HFFc6 (cell line): ENCODE measurements at regions not wholly inside any gene's neighbourhood (a gene's known extent, or its start where the extent isn't known, plus 50 kb on each side); places are given as distances from the start of the nearest gene placed in this dataset.

Experiments used
- DNase-seq: peaks from one replicate; pipeline ENCODE4 v3.0.0-alpha.2; 2018
- H3K27ac Mint-ChIP-seq: 2 replicates; pipeline ENCODE4 v1.8.0; 2020; ENCODE audit warnings: mild to moderate bottlenecking, mixed read lengths
- H3K27me3 Mint-ChIP-seq: 2 replicates; pipeline ENCODE4 v1.8.0; 2021; ENCODE audit warnings: mild to moderate bottlenecking, moderate library complexity, mixed read lengths; ENCODE audit not compliant: insufficient read depth
- H3K36me3 Mint-ChIP-seq: 2 replicates; pipeline ENCODE4 v1.8.0; 2021; ENCODE audit warnings: low read depth, mixed read lengths
- H3K4me1 Mint-ChIP-seq: 2 replicates; pipeline ENCODE4 v1.8.0; 2020; ENCODE audit warnings: low read depth, mixed read lengths
- H3K4me3 Mint-ChIP-seq: 2 replicates; pipeline ENCODE4 v1.8.0; 2020; ENCODE audit warnings: mild to moderate bottlenecking, moderate library complexity, mixed read lengths
- H3K9me3 Mint-ChIP-seq: 2 replicates; pipeline ENCODE4 v1.8.0; 2020; ENCODE audit warnings: mild to moderate bottlenecking, mixed read lengths
- TF ChIP-seq, protein P1 (sequence below): fragments of 200-600 bp; sonication (generic); IDR thresholded peaks from 2 replicates; pipeline ENCODE4 v1.5.0; 2021; ENCODE audit warnings: antibody characterized with exemption, mild to moderate bottlenecking

DNA sequence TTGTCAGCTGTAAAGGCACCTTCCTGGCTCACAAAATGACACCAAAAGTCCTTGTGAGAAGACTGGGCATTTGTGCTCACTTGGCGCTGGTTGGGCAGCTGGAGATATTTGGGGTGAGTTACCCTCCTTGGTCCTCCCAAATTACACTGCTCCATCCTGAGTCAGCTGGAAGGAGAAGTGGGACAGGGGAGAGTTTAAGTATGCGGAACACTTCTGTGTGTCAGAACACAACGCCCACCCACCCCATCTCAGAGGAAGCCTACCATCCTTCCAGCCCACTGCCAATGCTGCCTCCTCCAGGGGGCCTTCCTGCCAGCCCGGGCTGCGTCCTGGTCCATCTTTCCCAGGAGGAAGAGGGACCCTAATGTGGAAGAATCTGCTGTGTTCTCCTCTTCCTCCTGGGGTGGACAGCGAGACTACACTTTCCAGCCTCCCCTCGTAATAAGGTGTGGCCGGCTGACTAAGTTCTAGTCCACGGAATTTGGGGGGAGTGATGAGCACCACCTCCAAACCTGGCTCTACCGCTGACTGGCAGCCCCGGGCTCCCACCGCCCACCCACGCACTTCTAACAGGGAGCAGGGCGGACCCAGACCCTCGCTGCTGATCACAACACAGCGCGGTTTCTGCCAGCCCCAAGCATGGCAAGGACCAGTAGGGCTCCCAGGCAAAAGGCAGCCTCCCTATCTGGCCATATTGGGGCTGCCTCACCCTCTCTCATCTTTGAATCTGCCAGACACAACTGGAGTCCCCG lies 265.0 kb downstream of the XXYLT1 start:
- Mint-ChIP-seq H3K36me3 (no peaks in the 10 kb centered on the region), H3K27ac (no peak overlapping the region), H3K4me1 (no peaks in the 10 kb centered on the region), H3K27me3 (peaks cover 69% of the 10 kb centered on the region), H3K9me3 (no peaks in the 10 kb centered on the region; the same call in 1 of the 2 replicates), H3K4me3 (no peak overlapping the region)
- TF ChIP-seq, protein P1, sequence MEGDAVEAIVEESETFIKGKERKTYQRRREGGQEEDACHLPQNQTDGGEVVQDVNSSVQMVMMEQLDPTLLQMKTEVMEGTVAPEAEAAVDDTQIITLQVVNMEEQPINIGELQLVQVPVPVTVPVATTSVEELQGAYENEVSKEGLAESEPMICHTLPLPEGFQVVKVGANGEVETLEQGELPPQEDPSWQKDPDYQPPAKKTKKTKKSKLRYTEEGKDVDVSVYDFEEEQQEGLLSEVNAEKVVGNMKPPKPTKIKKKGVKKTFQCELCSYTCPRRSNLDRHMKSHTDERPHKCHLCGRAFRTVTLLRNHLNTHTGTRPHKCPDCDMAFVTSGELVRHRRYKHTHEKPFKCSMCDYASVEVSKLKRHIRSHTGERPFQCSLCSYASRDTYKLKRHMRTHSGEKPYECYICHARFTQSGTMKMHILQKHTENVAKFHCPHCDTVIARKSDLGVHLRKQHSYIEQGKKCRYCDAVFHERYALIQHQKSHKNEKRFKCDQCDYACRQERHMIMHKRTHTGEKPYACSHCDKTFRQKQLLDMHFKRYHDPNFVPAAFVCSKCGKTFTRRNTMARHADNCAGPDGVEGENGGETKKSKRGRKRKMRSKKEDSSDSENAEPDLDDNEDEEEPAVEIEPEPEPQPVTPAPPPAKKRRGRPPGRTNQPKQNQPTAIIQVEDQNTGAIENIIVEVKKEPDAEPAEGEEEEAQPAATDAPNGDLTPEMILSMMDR = no peak
- no peak for DNase-seq

DNA sequence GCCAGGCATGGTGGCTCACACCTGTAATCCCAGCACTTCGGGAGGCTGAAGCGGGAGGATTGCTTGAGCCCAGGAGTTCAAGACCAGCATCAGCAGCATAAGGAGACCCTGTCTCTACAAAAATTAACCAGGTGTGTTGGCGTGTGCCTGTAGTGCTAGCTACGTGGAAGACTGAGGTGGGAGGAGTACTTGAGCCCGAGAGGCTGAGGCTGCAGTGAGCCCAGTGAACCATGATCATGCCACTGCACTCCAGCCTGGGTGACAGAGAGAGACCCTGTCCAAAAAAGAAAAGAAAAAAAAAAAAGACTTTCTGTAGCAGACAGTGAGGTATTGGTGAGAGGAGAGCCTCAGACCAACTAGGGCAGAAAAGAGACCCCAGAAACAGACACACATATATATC lies 263.8 kb downstream of the XXYLT1 start:
- Mint-ChIP-seq H3K4me1 (no peaks in the 10 kb centered on the region), H3K27ac (no peak overlapping the region), H3K27me3 (peaks cover 66% of the 10 kb centered on the region), H3K36me3 (no peaks in the 10 kb centered on the region), H3K9me3 (no peaks in the 10 kb centered on the region; the same call in 1 of the 2 replicates), H3K4me3 (no peak overlapping the region)
- TF ChIP-seq, protein P1 = no peak
- no peak for DNase-seq

DNA sequence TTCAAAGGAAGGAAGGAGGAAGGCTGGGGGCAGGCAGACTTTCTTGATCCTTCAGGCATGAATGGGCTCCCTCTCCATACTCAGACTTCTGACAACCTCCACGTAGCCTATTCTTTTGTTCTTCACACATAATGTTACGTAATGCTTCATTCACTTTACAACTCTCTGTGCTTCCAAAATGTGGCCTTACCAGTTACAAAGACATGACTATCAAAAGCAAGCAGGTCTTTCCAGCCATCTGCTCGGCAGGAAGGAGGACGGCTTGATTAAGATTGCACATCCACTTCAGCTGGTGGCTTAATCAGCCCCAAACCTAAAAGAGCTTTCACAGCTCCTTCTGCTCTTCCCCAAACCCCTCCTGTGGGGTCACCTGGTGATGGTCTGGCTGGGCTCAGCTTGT lies 263.2 kb downstream of the XXYLT1 start:
- Mint-ChIP-seq H3K4me1 (no peaks in the 10 kb centered on the region), H3K9me3 (no peaks in the 10 kb centered on the region; the same call in 1 of the 2 replicates), H3K27ac (no peak overlapping the region), H3K27me3 (peaks cover 65% of the 10 kb centered on the region), H3K4me3 (no peak overlapping the region), H3K36me3 (no peaks in the 10 kb centered on the region)
- no peak for DNase-seq
- TF ChIP-seq, protein P1 = no peak

DNA sequence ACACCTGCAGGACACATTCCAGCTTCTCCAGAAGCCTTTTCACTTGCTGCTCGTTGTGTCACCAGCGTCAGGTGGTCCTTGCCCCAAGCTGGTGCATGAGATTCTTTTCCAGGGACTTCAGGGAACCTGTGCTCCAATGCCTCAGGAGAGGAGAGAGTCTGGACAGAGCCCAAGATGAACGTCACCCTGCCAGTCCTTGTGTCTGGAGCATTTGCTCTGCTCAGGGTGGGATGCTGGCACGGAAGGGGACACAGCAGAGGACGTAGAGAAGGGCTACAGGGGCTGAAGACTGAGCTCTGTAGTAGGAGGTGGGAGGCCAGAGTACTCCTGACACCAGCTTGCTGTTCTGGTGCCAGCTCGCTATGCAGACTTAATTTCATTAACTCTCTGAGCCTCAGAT lies 262.1 kb downstream of the XXYLT1 start:
- DNase-seq = no peak
- H3K9me3 Mint-ChIP-seq = no peaks in the 10 kb centered on the region; the same call in 1 of the 2 replicates
- H3K4me3 Mint-ChIP-seq = no peak overlapping the region
- no peak overlapping the region for H3K27ac Mint-ChIP-seq
- H3K27me3 Mint-ChIP-seq = peaks cover 58% of the 10 kb centered on the region
- H3K4me1 Mint-ChIP-seq = no peaks in the 10 kb centered on the region
- TF ChIP-seq, protein P1 = no peak
- no peaks in the 10 kb centered on the region for H3K36me3 Mint-ChIP-seq

DNA sequence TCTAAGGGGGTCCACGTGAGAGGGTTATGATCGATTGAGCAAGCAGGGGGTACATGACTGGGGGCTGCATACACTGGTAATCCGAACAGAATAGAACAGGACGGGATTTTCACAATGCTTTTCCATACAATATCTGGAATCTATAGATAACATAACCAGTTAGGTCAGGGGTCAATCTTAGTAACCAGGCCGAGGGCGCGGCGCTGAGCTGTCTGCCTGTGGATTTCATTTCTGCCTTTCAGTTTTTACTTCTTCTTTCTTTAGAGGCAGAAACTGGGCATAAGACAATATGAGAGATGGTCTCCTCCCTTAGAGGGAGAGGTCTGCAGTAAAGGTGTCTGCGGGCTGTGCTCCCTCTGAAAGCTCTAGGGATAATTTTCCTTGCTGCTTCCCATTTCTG lies 261.3 kb downstream of the XXYLT1 start:
- no peaks in the 10 kb centered on the region for H3K36me3 Mint-ChIP-seq
- H3K9me3 Mint-ChIP-seq = no peaks in the 10 kb centered on the region; the same call in 1 of the 2 replicates
- DNase-seq = no peak
- peaks cover 61% of the 10 kb centered on the region for H3K27me3 Mint-ChIP-seq
- TF ChIP-seq, protein P1 = no peak
- no peaks in the 10 kb centered on the region for H3K4me1 Mint-ChIP-seq
- H3K27ac Mint-ChIP-seq = no peak overlapping the region
- H3K4me3 Mint-ChIP-seq = no peak overlapping the region
